ENCODE measurements at regions not wholly inside any gene's neighbourhood (a gene's known extent, or its start where the extent isn't known, plus 50 kb on each side); places are given as distances from the start of the nearest gene placed in this dataset.

DNA sequence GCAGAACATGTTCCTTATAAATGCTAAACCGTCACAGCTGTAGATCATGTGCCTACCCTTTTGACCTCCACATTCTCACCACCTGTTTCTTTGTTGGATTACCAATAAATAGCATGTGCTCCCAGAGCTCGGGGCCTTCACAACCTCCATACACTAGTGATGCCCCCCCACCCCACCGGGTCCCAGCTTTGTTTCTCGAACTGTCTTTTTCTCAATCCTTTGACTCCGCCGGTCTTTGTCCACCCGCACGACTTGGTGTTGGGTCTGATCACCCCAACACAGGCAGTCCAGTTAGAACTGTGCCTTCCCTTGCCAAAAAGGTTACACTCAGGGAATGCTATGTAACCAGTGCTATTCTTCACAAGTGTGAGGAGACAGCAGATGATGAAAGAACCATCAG lies 485.9 kb upstream of the C9orf72 start:
- Histone ChIP-seq H2AFZ (ENCODE audit: low read depth, low read length) (no peak overlapping the region), H3K4me1 (ENCODE audit: control insufficient read depth, extremely low read depth, insufficient read depth, low read length) (no peaks in the 10 kb centered on the region), H3K4me2 (ENCODE audit: insufficient read depth, low read length) (no peak overlapping the region), H3K27ac (ENCODE audit: insufficient read depth, low read depth, low read length) (no peak overlapping the region), H3K4me3 (replicated peaks in 1 of 3; ENCODE audit: insufficient read depth in 1 of 3, low read depth in 1 of 3, low read length in 3 of 3) (no peak overlapping the region), H3K9me1 (replicated peaks; ENCODE audit: control insufficient read depth, extremely low read depth, insufficient read depth, low read length) (no peaks in the 10 kb centered on the region), H3K9me3 (replicated peaks; ENCODE audit: control insufficient read depth, insufficient read depth, low read length) (no peaks in the 10 kb centered on the region), H3K79me2 (ENCODE audit: control insufficient read depth, insufficient read depth, low read length) (no peaks in the 10 kb centered on the region), H3K27me3 (ENCODE audit: control insufficient read depth in 2 of 2, insufficient read depth in 2 of 2, low read length in 2 of 2) (no peaks in the 10 kb centered on the region), H3K9ac (replicated peaks; ENCODE audit: extremely low read depth, insufficient read depth, low read length) (no peak overlapping the region), H4K20me1 (replicated peaks; ENCODE audit: control insufficient read depth, extremely low read depth, insufficient read depth, low read length) (no peaks in the 10 kb centered on the region), H3K36me3 (ENCODE audit: control insufficient read depth in 2 of 2, extremely low read depth in 1 of 2, insufficient read depth in 2 of 2, low read length in 2 of 2) (no peaks in the 10 kb centered on the region)
- CTCF ChIA-PET: no interaction called here
- intact Hi-C loops (cut with micrococcal nuclease): no loop called here
- BruUV-seq (replicated peaks): no TSS peak
- no peak for DNase-seq (ENCODE audit: low read depth, low spot score)
- dilution Hi-C loops (cut with MboI; ENCODE audit: extremely low pct_ligation_motif_present, low sequenced_read_pairs): no loop called here
- TF ChIP-seq EZH2 (IDR thresholded peaks at IDR 0.05; ENCODE audit: borderline replicate concordance, low read depth, low read length, severe bottlenecking): no peak
- no peak for TF ChIP-seq FOS (IDR thresholded peaks at IDR 0.05; ENCODE audit: borderline replicate concordance, insufficient read depth, low read length)
- TF ChIP-seq, protein P1, sequence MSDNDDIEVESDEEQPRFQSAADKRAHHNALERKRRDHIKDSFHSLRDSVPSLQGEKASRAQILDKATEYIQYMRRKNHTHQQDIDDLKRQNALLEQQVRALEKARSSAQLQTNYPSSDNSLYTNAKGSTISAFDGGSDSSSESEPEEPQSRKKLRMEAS (IDR thresholded peaks at IDR 0.05; ENCODE audit: insufficient read depth, insufficient read length): no peak
- no peak for TF ChIP-seq JUN (IDR thresholded peaks at IDR 0.05; ENCODE audit: borderline replicate concordance, insufficient read depth, insufficient read length, low read depth)
- TF ChIP-seq GATA2 (IDR thresholded peaks at IDR 0.05; ENCODE audit: insufficient read depth, insufficient read length, low read depth, low read length): no peak
- no peak for TF ChIP-seq MYC (IDR thresholded peaks at IDR 0.05; ENCODE audit: low read depth, low read length)
- TF ChIP-seq, protein P2, sequence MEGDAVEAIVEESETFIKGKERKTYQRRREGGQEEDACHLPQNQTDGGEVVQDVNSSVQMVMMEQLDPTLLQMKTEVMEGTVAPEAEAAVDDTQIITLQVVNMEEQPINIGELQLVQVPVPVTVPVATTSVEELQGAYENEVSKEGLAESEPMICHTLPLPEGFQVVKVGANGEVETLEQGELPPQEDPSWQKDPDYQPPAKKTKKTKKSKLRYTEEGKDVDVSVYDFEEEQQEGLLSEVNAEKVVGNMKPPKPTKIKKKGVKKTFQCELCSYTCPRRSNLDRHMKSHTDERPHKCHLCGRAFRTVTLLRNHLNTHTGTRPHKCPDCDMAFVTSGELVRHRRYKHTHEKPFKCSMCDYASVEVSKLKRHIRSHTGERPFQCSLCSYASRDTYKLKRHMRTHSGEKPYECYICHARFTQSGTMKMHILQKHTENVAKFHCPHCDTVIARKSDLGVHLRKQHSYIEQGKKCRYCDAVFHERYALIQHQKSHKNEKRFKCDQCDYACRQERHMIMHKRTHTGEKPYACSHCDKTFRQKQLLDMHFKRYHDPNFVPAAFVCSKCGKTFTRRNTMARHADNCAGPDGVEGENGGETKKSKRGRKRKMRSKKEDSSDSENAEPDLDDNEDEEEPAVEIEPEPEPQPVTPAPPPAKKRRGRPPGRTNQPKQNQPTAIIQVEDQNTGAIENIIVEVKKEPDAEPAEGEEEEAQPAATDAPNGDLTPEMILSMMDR (IDR thresholded peaks at IDR 0.05; ENCODE audit: extremely low read depth in 1 of 2, insufficient read depth in 1 of 2, low read depth in 1 of 2, low read length in 2 of 2): no peak
- no peak for TF ChIP-seq POLR2AphosphoS5 (IDR thresholded peaks at IDR 0.05; ENCODE audit: insufficient read depth, low read depth, low read length)
- no peak for TF ChIP-seq POLR2A (IDR thresholded peaks at IDR 0.05; ENCODE audit: low read depth, low read length)
- POLR2A ChIA-PET: no interaction called here
- FAIRE-seq: no peak
